GM18505 (cell line): ENCODE measurements at regions not wholly inside any gene's neighbourhood (a gene's known extent, or its start where the extent isn't known, plus 50 kb on each side); places are given as distances from the start of the nearest gene placed in this dataset.

ENCODE experiments used
- ATAC-seq: cut with Tn5 transposase; IDR thresholded peaks from one replicate; pipeline ENCODE4 v1.9.1; 2021; ENCODE audit not compliant: unreplicated experiment
- POLR2A ChIP-seq: IDR thresholded peaks from 4 replicates; pipeline ENCODE4 v1.6.1; 2011; ENCODE audit warnings: borderline replicate concordance; ENCODE audit not compliant: insufficient read depth, insufficient read length; ENCODE audit errors: extremely low read depth

DNA sequence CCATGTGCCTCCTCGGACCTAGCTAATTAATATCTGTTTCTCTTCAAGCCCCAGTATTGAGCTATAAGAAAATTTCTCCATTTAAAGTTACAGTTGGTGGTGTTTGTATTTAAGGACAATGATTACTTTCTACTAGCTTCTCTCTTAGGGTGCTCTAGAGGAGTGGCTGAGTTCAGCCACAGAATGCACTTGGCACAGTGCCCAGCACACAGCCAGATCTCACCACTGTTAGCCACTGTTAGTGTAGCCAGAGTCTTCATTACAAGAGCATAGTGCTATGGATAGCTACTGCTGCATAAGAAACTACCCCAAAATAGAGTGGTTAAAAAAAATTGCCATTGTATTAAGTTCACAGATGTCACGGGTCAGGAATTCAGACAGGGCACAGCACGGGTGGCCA, 421.3 kb downstream of the BCOR start:
- TF ChIP-seq POLR2A: no peak
- no peak for ATAC-seq

DNA sequence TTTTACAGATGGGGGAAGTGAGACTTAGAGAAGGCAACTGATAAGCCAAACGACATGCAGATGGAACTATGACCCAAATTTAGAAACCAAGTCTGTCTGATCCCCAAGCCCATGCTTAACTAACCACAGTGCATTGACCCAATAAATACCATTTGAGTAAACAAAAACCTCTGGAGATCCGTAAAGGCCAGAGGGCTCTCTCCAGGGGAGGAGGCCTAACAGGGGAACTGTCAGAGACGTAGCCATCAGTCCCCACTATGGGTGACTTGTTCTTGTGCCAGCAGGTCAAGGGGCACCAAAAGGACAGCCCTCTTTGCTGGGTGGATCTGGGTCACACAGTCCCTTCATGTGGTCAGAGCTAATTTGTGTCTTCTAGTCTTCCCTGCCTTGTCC, 420.2 kb downstream of the BCOR start:
- ATAC-seq: no peak
- TF ChIP-seq POLR2A: no peak

DNA sequence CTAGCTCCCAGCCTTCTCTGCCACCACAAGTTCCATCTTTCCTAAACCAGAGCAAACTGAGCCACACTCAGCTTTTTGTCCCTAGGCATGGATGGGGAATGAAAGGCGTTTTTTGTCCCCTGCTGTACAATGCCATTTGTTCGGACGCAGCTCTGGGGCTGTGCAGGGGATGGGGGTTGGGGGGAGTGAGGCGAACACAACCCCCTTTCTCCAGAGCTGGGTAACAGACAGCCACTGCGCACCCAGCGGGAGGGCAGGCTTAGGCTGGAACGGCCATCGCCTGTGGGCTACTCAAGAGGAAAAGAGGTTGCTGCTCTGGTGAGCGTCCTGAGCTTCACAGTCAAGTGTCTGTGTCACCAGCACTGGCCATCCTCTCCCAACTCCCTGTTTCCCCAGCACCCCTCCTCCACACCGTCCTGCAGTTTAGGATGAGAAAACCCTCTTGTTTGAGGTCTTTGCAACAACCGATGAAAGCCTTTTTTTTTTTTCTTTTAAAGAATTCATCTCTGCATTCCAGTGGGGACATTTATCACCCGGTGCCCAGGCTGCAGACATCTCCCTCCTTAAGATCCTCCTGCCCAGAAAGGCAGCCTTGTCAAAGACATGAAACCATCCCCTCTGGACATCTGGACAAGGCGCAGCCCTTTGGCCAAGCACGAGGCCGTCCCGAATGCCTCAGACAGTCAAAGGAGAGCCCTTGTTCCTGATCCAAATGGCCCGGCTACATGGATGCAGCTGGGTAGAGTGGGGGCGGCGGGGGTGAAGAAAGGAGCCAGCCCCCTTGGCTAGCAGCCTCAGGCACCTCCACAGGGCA, 419.6 kb downstream of the BCOR start:
- no peak for TF ChIP-seq POLR2A
- ATAC-seq: no peak

GRCh38 chrX:39678914-39679313, 418.8 kb downstream of the BCOR start:
- no peak for ATAC-seq
- no peak for TF ChIP-seq POLR2A

- ATAC-seq: no peak
- TF ChIP-seq POLR2A: no peak
These were observed 418.1 kb downstream of the BCOR start for GRCh38 chrX:39679497-39680157.

GRCh38 chrX:39681885-39682284, 415.9 kb downstream of the BCOR start:
- no peak for TF ChIP-seq POLR2A
- ATAC-seq: no peak

DNA sequence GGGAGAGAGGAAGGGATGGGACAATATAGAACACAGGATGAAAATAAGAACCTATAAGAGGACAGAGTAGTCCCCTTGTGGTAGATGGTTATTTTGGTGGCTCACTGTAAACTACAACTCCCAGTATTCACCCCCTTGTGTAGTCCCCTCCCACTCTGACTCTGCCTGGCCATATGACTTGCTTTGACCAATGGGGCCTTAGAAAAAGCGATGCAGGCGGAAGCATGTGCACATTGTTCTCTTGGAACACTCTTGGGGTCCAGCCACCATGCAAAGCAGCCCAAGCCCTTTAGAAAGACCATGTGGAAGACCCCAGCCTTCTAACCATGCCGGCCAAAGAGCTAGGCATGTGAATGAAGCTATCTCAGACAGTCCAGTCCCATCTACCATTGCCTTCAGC, 415.0 kb downstream of the BCOR start:
- no peak for ATAC-seq
- TF ChIP-seq POLR2A: no peak

DNA sequence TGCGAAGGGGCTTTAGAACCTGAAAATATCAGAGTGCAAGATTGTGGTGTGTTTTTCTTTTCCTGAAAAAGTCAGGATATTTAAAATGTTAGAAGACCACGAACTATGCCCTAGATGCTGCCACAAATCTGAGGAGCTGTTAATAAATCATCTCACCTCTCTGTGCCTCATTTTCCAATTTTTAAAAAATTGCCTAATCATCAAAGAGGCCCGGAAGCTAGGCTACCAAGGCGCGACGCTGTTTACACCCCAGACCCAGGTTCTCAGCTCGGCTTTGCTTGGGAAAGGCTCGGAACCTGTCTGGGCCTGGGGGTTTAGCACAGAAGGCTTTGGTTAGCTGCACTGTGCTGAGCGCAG, 409.6 kb downstream of the BCOR start:
- ATAC-seq: no peak
- no peak for TF ChIP-seq POLR2A

DNA sequence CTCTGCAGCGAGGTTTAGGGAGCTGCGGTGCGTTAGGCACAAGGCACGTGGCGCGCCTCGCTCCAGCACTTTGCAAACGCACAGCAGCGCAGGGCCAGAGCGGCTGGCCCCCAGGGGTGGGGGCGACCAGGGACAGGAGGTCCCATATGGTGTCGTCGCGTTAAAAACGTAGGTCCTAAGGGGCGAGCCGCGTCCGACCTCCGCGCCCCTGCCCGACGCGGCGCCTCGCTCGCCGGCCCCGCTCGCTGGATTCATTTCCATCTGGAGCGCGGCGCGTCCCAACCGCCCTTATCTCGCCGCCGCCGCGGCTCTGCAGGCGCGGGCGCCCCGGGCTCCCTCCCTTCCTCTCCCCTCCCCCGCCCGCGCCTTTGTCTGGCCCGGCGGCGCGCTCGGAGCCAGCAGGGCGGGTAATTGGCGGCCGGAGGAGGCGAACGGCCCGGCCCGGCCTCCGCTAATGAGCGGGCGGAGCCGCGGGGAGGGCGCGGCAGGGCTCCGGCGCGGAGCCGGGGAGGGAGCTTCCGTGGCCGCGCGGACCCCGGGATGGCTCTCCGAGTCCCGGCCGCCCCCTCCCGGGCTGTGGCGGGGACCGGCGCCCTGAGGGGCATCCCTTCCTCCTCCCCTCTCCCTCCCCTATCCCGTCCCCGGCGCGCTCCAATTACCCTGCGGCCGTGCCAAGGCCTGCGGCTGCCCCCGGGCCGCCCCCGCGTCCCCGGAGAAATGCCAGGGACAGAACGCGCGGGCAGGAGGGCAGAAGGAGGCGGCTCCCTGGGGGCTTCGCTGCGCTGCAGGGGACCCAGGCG, 409.0 kb downstream of the BCOR start:
- TF ChIP-seq POLR2A: no peak
- ATAC-seq: no peak

DNA sequence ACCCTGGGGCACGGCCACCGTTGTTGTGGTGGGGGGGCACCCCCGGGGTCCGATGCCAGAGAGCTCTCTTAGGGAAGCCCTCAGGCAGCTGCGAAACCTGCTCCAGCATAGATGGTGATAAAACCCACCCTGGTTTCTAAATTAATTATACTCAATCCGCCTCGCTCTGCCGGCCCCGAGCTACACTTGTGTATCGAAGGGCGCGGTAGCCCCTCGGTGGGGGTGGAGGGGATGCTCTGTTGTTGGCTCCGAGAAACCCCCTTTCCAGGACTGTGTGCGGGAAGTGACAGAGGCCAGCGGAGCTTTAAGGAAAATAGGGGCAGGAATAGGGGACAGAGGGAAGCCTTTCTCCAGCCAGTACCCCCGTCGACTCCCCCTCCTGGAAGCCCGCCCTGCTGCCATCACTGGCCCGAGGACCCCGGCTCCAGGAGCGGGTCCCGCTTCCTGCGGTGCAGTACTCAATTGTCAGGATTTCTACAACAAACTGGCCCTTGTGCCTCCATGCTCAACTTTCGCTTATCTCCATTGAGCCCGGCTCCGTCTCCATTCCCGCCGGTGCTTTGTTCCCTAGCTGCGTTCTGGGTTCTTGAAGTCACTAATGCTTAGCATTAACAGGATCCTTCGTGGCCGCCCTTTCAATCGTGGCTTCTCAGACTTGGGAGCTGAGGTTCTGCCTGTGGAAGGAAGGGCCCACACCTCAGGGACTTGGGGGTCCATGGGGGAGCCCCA, 408.2 kb downstream of the BCOR start:
- TF ChIP-seq POLR2A: no peak
- no peak for ATAC-seq

- no peak for TF ChIP-seq POLR2A
- no peak for ATAC-seq
These were observed 407.0 kb downstream of the BCOR start for GRCh38 chrX:39690541-39691415.

DNA sequence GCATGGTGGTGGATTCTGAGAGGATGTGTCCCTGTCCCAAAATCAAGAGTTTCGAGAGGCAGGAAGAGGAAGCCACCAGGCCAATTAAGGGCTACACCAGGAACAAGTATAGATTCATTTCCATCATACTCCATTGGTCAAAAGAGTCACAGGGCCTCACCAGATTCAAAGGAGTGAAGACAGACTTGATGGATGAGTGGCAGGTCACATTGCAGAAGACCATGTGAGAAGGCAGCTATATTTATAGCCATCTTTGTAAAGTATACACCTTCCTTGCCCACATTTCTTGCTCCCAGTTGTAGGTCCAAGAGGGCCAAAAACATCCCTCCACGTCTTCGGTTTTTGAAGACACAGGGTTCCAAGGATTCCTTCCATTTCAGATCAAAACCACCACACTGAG, 406.0 kb downstream of the BCOR start:
- no peak for TF ChIP-seq POLR2A
- ATAC-seq: no peak
